ENCODE measurements at regions not wholly inside any gene's neighbourhood (a gene's known extent, or its start where the extent isn't known, plus 50 kb on each side); places are given as distances from the start of the nearest gene placed in this dataset.

DNA sequence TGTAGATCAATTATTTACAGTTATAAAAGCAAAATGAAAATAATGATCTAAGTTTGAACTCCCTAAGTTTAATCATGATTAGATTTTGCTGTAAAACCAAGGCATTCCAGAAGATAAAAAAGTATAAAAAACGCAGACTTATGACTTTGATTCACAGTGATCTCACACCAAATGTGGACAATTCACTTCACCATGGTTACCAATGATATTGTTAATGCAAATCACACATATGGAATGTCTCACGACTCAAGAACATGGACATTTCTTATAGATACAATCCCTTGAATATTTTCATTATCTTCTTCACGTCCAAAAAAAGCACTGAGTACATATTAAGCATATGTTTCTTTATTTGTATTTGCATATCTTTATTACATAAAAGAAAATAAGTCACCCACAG is 1054.2 kb downstream of the NAALADL2 start:
- in situ Hi-C loops (cut with MboI; ENCODE audit: low sequenced_read_pairs) = no loop called here

DNA sequence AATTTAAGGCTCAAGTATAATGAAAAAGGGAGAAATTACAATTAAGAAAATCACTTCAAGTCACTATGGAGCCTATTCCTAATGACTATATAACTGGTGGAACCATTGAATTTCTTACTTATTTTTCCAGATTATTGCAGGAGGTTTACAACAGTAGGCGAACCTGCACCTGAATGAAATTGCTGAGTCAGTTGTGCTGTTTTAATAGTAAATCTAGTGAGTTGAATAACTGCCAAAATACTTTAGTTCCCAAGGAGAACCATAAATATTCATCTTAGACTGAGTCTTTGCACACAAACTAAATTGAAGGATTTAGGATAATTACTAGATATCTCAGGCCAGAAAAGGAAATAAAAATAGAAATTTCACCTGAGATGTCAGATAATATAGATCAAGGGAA is 1052.8 kb downstream of the NAALADL2 start:
- in situ Hi-C loops (cut with MboI; ENCODE audit: low sequenced_read_pairs) = no loop called here

- in situ Hi-C loops (cut with MboI; ENCODE audit: low sequenced_read_pairs) = no loop called here
Measured at GRCh38 chr3:175902226-175902625, 1043.1 kb downstream of the NAALADL2 start.

GRCh38 chr3:175898194-175898593 is 1039.1 kb downstream of the NAALADL2 start:
- in situ Hi-C loops (cut with MboI; ENCODE audit: low sequenced_read_pairs) = no loop called here

GRCh38 chr3:175896655-175897054 is 1037.5 kb downstream of the NAALADL2 start:
- in situ Hi-C loops (cut with MboI; ENCODE audit: low sequenced_read_pairs) = no loop called here

GRCh38 chr3:175895731-175896130 is 1036.6 kb downstream of the NAALADL2 start:
- in situ Hi-C loops (cut with MboI; ENCODE audit: low sequenced_read_pairs) = no loop called here

DNA sequence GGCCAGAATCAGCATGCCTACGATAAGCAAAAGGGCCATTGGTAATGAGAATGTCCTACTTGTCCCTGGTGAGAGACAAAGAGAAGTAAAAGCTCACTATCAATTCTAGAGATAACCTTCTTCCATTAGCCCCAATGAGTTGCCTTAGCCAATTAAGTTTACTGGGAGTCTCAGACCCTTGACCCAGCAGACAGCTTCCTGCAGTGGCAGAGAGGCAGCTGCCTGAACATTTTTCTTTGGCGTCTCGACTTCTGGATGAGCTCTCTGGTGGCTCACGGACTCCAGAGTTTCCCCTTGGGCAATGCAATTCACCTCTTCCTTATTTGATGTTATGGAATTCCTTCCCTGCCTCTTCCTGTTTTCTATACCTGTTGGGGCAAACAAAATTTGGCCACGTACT is 1034.4 kb downstream of the NAALADL2 start:
- in situ Hi-C loops (cut with MboI; ENCODE audit: low sequenced_read_pairs) = no loop called here

- in situ Hi-C loops (cut with MboI; ENCODE audit: low sequenced_read_pairs) = no loop called here
Measured at GRCh38 chr3:175890066-175890465, 1030.9 kb downstream of the NAALADL2 start.

DNA sequence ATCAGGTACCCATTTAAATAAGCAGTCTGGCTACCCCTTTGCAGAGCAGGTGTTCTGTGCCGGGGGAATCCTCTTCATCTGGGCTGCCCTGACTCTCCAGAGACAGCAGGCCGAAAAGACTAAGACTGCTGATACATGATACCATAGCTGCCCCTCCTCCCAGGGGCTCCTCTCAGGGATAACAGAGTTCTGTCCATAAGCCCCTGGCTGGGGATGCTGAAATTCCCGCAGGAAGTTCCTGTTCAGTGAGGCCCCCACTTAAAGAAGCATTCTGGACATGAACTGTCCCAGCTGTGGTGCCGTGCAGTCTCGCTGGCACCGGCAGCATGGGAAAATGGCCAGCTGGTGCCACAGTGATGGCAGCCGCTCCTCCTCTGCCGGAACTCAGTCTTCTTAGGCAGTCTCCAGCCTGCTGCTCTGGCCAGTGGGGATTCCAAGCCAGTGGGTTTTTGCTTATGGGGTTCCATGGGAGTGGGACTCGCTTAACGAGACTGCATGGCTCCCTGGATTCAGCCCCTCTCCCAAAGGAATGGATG is 1026.2 kb downstream of the NAALADL2 start:
- in situ Hi-C loops (cut with MboI; ENCODE audit: low sequenced_read_pairs) = no loop called here

DNA sequence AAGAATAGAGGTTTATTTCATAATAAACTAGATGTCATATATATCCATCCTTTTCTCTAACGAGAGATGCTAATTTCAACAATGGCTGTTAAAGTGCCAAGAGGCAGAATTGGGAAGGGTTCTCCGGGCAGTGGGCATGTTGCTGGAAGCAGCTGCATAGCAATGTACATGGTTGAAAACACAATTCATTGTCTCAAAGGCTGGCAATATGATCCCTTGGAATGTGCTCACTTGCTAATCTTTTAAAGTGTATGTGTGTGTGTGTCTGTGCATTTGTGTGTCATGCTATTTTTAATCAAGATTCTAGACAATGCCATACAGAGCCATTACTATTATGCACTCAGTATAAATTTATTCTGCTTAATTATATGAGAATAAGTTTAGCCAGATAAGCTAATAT is 1020.3 kb downstream of the NAALADL2 start:
- in situ Hi-C loops (cut with MboI; ENCODE audit: low sequenced_read_pairs) = no loop called here

- in situ Hi-C loops (cut with MboI; ENCODE audit: low sequenced_read_pairs) = no loop called here
Measured at GRCh38 chr3:175869404-175869803, 1010.3 kb downstream of the NAALADL2 start.

GRCh38 chr3:175868626-175869025 is 1009.5 kb downstream of the NAALADL2 start:
- in situ Hi-C loops (cut with MboI; ENCODE audit: low sequenced_read_pairs) = no loop called here

GRCh38 chr3:175865724-175866123 is 1006.6 kb downstream of the NAALADL2 start:
- in situ Hi-C loops (cut with MboI; ENCODE audit: low sequenced_read_pairs) = no loop called here

DNA sequence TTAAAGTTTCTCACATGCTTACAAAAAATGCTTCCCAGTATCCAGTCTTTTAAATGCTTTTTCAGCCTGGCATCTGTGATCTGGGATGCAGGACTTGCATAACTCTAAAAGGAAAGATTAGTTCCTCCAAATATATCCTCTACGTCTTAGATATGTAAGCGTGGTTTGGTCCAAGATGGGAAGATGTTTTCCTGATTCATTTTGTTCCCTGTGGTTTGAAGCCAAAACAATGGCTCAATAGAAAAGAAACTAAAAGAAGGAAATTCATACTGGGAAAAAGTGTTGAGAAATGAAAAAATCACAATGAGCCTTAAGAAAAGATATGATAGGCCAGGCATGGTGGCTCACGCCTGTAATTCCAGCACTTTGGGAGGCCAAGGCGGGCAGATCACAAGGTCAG is 1002.8 kb downstream of the NAALADL2 start:
- in situ Hi-C loops (cut with MboI; ENCODE audit: low sequenced_read_pairs) = no loop called here

All from HL-60/S4 treated with phorbol 12-myristate 13-acetate at 8.2 ng/mL for 4 days and 3 days (cell line).